ENCODE measurements at regions not wholly inside any gene's neighbourhood (a gene's known extent, or its start where the extent isn't known, plus 50 kb on each side); places are given as distances from the start of the nearest gene placed in this dataset.

DNA sequence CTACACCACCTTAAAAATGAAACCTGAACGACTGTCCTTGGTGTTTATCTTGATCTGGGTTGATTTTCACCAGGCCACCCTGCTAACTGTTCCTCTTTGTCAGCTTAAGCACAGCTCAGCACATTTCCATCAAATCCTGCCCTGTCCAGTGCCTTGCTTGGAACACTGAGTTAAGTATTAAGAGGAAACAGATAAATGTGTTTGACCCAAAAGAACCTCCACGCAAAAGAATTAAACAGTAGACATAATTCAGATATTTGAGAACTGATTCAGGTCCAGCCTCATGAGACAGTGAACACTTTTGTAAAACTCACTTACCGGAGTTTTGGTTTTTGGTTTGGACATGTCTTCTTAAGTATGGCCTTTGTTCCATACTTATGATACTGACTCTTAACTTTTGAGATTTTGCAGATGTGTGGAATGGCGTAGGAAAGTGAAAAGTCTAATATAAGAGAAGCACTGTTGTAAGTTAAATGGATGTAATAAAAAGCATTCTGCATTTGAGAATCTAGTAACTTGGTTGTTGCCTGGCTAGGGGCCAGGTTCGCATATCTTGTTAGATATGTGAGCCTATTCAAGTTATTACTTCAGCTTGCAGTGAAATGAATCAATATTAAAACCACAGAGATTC, 88.9 kb upstream of the SERPINE2 start:
- Histone ChIP-seq H3K36me3 (no peaks in the 10 kb centered on the region), H3K27me3 (no peaks in the 10 kb centered on the region), H3K4me3 (no peak overlapping the region), H3K4me1 (no peaks in the 10 kb centered on the region), H3K27ac (no peak overlapping the region), H3K9me3 (no peaks in the 10 kb centered on the region)
- TF ChIP-seq, protein P1, sequence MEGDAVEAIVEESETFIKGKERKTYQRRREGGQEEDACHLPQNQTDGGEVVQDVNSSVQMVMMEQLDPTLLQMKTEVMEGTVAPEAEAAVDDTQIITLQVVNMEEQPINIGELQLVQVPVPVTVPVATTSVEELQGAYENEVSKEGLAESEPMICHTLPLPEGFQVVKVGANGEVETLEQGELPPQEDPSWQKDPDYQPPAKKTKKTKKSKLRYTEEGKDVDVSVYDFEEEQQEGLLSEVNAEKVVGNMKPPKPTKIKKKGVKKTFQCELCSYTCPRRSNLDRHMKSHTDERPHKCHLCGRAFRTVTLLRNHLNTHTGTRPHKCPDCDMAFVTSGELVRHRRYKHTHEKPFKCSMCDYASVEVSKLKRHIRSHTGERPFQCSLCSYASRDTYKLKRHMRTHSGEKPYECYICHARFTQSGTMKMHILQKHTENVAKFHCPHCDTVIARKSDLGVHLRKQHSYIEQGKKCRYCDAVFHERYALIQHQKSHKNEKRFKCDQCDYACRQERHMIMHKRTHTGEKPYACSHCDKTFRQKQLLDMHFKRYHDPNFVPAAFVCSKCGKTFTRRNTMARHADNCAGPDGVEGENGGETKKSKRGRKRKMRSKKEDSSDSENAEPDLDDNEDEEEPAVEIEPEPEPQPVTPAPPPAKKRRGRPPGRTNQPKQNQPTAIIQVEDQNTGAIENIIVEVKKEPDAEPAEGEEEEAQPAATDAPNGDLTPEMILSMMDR (IDR thresholded peaks at IDR 0.05) = no peak
- TF ChIP-seq POLR2A (IDR thresholded peaks at IDR 0.05) = no peak
- DNase-seq (no peak), ATAC-seq (no peak)
- 21% methylated on average over 5 of the region's 5 CpGs for WGBS (ENCODE audit: insufficient coverage, low coverage, low lambda C conversion rate, missing lambda C conversion rate)
- intact Hi-C loops (cut with DNase I) = no loop called here

DNA sequence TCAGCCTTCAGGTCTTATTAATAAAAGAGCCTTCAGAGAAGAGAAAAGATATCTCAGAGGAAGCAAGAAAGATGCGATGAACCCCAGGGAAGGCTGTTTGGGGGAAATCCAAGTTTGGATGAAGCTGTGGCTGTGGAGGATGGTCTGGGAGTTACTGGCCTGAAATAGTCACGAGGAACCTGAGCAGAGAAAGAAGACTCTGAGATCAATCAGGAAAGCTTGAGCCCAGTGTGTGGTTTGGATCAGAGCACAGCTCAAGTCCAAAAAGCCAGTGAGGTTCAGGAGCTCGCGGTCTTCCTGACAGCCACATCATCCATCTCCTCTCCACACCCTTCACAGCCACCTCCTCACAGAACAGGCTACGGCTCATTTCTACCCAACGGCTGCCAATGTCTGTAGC, 87.4 kb upstream of the SERPINE2 start:
- no peaks in the 10 kb centered on the region for H3K36me3 ChIP-seq
- H3K27me3 ChIP-seq = no peaks in the 10 kb centered on the region
- H3K4me3 ChIP-seq = no peak overlapping the region
- TF ChIP-seq, protein P1 (IDR thresholded peaks at IDR 0.05) = no peak
- TF ChIP-seq POLR2A (IDR thresholded peaks at IDR 0.05) = no peak
- no peak overlapping the region for H3K27ac ChIP-seq
- 78% methylated on average over 5 of the region's 6 CpGs for WGBS (ENCODE audit: insufficient coverage, low coverage, low lambda C conversion rate, missing lambda C conversion rate)
- H3K4me1 ChIP-seq = no peaks in the 10 kb centered on the region
- no peak for DNase-seq
- ATAC-seq = no peak
- no peaks in the 10 kb centered on the region for H3K9me3 ChIP-seq
- intact Hi-C loops (cut with DNase I) = no loop called here

DNA sequence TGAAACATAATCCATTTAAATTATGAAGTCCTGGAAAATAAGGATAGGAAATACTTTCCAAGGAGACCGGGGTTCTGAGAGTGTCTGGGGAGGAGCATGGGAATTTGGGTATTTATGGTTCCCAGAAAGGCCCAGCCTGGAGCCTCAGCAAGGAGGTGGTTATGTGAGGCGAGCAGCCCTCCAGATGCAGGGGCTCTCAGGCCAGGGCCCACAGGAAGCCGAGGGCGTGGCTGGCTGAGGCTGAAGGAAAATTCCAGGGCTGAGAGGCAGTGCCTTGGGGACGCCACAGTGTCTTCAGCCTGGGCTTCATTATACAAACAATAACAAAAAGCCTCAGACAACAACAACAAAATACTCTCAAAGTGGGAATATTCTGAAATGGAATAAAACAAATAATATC, 86.9 kb upstream of the SERPINE2 start:
- Histone ChIP-seq H3K36me3 (no peaks in the 10 kb centered on the region), H3K9me3 (no peaks in the 10 kb centered on the region), H3K27me3 (no peaks in the 10 kb centered on the region), H3K4me3 (no peak overlapping the region), H3K4me1 (no peaks in the 10 kb centered on the region), H3K27ac (no peak overlapping the region)
- DNase-seq = no peak
- no peak for TF ChIP-seq POLR2A (IDR thresholded peaks at IDR 0.05)
- TF ChIP-seq, protein P1 (IDR thresholded peaks at IDR 0.05) = no peak
- intact Hi-C loops (cut with DNase I) = no loop called here
- ATAC-seq = no peak
- WGBS (ENCODE audit: insufficient coverage, low coverage, low lambda C conversion rate, missing lambda C conversion rate) = 42% methylated on average over 4 of the region's 5 CpGs

DNA sequence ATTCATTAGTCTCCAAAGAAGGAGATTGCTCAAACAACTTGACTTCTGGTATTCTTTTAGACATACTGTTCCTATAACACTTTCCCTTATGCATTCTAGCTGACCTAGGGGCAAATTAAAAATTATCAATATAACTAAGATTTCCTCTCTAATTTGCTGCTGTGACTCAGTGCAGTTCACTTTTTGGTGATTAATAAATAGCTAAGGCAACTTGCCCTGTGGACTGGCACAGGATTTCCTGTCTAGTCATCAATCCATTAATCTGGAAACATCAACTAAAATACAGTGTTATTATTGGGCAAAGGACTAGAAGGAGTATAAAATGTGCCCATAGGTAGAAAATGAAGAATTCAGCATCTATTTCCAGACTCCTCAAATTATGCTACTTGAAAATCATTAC, 83.5 kb upstream of the SERPINE2 start:
- DNase-seq (no peak), ATAC-seq (peak in 1 of 4 donors; percentile 23)
- Histone ChIP-seq H3K27me3 (no peaks in the 10 kb centered on the region), H3K9me3 (no peaks in the 10 kb centered on the region), H3K27ac (no peak overlapping the region), H3K4me1 (no peaks in the 10 kb centered on the region), H3K36me3 (no peaks in the 10 kb centered on the region), H3K4me3 (no peak overlapping the region)
- intact Hi-C loops (cut with DNase I) = no loop called here
- TF ChIP-seq, protein P1 (IDR thresholded peaks at IDR 0.05) = no peak
- no peak for TF ChIP-seq POLR2A (IDR thresholded peaks at IDR 0.05)

All from right lobe of liver (tissue), 6 donors.